Fibroblast of peridontal ligament (primary cell): ENCODE measurements at regions not wholly inside any gene's neighbourhood (a gene's known extent, or its start where the extent isn't known, plus 50 kb on each side); places are given as distances from the start of the nearest gene placed in this dataset.

ENCODE experiments used
- DNase-seq: peaks from one replicate; pipeline ENCODE4 v3.0.0-alpha.2; 2010; ENCODE audit errors: extremely low read depth

DNA sequence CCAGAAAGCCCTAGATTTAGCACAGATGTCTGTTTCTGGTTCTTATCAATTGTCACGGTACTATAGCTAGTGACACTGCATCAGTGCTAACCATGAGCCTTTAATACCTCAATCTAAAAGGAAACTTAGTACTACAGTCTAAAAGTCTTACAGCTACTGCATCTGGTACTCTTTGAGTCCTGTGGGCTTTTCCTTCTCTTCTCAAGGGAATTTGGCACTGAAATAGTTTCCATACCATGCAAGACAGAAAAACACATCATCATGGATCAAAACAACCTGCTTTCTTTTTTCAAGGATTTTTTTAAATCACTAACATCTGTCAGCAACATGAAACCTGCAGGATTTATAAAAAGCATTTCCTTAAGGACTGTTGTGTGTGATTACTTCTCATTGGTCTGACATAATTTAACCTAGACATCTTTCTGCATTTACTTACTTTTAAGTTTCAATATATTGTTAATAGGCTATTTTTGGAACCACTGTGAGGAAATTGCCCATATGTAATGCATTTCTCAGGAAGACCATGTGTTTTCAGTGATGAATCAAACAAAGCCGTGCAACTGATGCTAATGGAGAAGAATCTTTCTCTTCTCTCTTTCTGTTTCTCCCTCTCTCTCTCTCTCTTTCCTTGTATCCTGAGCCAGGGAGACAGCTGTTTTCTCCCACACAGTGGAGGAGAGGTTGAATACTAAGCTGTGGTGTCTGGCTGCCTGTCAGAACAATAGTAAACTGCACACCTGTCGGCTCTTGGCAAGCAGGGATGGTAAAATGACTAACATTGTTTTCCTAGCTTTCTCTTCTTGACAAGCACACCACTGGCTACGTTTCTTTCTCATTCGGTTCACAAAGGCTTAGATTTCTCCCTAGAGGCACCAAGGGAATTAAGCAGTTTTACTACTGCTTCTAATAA, 273.4 kb downstream of the CSNK1G3 start:
- DNase-seq, result peak; percentile 90

DNA sequence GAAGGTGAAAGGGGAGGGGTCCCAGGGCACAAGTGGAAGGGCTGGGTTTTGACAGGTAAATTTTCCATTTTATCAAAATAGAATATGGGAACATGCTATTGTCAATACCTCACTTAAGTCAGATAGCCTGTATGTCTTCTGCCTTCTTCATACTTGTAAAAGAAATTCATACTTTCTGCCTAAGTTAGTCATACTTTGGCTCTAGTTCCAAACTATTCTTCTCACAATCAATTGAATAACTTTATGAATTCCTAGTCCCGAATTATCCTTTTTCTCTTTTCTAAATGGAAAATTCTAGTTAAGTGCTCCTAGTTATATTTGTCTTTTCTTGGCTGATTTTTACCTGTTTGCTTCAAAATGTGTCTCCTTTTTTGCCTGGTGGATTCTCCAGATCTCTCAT, 271.4 kb downstream of the CSNK1G3 start:
- DNase-seq, result peak; percentile 49

DNA sequence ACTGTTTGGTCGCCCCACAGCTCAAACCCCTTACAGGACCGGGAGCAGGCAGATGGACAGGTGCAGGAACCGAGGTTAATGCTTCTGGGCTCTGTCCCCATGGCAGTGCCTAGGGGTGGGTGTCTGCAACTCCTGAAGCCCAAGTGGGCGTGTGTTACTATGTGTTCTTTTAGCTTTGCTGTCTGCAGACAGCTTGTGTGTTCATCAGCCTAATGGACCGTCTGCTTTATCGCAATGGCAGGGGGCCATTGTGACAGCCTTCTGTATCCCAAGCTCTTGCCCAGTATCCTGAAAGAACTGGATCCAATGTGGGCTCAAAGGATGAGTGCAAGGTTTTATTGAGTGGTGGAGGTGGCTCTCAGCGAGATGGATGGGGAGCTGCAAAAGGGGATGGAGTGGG, 266.7 kb downstream of the CSNK1G3 start:
- DNase-seq, result no peak

DNA sequence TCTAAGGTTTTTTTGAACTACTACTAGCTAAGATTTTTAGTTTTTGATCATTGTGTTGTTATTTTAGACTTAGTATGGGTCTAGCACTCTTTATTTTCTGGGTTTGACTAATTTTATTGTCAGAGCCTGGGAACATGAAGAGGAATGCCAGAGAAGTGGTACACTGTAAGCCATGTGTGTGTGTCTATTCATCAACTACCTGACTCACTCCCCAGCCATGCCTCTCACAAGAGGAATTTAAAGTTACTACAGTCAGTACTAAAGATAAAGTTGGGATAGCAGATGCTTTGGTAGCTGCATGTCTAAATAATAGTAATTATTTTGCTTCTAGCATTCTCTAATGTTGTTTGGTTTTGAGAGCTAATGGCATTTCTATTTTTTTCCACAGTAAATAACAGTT, 264.8 kb downstream of the CSNK1G3 start:
- peak; percentile 51 for DNase-seq

DNA sequence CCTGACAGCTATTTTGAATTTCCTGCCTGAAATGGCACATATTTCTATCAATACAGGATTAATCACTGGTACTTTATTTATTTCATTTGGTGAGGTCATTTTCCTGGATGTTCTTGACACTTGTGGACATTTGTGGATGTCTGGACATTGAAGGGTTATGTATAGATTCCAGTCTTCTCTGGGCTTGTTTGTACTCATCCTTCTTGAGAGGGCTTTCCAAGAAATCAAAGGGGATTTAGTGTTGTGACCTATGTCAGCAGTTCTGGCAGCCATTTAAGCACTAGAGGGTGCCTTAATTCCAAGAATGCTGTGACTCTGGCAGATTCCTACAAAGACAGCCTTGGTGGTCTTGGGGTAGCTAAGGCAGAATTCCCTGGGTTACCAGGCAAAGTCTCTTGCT, 259.7 kb downstream of the CSNK1G3 start:
- DNase-seq, result no peak

DNA sequence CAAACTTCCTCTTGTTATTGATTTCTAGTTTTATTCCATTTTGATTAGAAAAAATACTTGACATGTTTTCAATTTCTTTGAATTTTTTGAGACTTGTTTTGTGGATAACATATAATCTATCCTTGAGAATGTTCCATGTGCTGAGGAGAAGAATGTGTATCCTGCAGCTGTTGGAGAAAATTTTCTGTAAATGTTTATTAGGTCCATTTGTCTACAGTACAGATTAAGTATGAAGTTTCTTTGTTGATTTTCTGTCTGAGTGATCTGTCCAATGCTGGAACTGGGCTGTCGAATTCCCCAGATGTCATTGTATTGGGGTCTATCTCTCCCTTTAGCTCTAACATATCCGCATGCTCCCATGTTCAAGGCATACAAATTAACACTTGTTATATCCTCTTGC, 251.2 kb downstream of the CSNK1G3 start:
- no peak for DNase-seq

DNA sequence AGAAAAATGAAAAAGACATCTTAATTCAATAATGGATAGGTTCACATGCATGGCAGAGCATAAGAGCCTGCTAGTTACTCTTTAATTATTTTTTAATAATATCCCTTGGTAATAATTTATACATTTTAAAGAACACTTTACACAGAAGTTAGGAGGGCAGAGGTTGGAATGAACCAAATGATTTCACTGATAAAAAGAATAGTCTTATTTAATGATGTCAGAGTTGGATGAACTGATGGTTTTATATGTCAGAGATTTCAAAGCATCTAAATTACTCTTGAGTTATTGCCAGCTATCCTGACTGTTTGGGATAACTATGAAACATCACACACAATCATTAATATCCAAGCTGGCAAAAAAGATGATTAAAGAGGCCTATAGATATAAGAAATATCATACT, 244.8 kb downstream of the CSNK1G3 start:
- DNase-seq, result no peak

DNA sequence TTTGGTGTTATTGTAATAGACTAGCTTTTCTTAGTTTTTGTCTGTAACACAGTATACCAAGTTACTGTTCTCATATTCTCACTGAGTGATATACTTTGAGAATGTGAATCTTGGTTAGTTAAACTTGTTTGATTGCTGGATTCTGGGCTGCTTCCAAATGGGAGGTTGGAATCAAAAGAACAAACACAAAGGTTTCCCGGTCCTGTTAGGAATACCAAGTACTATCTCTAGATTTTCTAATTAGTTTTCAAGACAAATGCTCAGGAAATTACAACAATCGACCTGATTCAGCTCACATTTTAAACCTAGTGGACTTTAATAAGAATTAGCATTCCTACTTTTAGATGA, 244.3 kb downstream of the CSNK1G3 start:
- no peak for DNase-seq

DNA sequence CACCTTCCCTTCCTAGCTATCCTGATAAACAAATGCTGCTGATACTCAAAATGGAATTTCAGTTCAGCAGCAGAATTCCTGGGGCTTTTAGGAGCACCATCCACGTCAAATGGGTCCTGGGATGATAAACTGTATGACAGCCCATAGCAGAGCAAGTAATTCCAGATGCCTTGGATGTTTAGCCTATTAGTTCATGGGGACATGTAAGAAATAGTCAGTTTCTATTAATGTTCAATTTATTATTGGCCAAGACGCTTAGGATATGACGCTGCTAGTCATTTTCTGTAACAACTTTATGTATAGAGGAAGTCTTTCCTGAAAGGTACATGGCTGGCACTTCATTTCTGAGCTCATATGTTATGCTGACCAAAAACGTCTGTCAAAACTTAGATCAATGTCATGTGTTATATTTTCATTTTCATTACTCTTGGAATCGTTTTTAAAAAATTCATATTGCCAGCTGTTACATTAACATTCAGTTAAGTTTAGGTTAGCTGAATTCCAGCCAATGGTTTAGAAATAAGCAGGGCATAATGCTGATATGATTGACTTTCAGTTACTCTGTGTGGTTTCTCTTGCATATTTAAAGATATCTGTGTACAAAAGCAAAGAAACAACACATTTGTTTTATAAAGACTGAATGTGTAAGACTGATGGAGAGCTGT, 243.8 kb downstream of the CSNK1G3 start:
- peak; percentile 49 for DNase-seq

DNA sequence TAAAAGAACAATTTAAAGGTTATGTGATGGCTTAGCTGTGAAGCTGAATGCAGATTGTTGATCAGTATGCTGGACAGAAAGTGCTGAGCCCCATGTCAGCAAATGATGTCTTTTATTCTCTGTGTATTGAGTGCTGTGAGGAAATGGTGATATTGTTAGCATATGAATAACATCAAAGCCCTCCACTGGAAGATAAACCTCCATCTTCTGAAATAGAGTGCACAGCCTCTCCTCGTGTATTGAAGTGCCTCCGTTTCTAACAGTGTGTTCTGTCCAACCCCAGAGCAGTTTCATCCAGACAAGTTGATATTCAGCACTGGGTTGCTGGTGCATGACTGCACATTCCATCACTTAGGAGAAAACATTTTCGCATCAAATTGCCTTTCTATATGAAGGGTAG, 242.9 kb downstream of the CSNK1G3 start:
- peak; percentile 26 for DNase-seq

DNA sequence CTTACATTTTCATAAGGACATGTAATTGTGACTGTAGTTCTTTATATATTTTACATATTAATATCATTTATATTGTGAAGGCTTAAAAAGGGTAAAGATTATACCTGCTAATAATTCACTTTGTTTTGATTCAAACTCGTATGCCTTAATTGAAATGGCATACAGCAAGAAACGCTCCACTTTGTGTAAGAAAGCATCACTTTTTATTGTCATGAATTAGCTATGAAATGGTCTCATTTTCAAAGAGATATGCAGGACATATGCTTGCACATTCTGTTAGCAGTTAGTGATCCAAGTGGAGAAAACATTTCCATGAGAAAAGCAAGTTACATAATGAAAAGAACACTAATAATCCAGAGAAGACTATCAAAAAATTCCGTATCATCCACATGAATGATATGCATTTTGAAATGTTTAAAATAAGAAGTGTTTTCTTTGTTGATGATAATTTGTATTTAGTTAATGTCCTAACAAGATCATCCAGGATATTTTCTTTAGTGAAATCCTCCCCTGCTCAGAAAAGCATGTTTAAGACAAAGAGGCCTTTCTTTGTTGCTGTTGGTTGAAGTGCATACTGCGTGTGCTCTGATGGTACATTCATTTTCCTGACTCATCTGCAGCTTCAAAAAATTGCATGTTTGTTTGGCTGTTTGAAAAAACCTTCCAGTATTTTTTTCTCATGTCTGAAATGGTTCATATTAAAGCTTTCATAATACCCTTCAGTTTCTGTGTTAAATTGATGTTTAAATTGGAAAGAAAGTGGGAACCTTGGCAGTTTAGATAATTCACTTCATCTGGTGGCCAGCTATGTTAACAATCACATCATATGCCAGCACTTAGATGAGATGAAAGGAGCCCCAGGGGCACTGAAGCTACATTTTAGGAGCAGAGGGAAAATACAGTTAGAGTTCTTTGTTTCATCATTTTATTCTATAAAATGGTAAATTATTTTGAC, 242.2 kb downstream of the CSNK1G3 start:
- DNase-seq, result peak; percentile 86

DNA sequence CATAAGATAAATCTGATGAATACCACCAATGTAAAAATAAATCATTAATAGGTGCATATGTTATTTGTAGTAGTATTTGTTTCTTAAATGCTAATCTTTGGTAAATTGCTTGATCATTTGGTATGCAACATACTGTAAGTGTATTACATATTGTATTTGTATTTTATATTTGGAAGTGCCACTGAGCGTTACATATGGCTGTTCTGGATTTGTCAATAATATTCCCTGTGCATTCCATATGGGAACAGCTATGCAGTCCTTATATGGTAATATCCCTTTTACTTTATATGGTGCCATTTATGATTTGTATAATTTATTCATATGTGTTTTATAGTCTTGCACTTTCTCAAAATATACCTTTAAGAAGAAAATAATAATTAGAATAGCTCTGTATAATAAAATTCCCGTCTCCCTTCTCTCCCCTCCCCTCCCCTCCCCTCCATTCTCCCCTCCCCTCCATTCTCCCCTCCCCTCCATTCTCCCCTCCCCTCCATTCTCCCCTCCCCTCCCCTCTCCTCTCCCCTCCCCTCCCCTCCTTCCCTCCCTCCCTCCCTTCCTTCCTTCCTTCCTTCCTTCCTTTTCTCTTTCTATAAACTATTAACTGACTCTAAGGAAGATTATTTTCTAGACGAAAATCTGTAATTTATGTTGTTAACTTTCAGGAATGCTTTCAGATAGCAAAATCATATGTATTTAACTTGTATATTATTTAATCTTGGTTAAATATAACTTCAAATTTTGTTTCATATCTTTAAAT, 241.4 kb downstream of the CSNK1G3 start:
- DNase-seq, result no peak

DNA sequence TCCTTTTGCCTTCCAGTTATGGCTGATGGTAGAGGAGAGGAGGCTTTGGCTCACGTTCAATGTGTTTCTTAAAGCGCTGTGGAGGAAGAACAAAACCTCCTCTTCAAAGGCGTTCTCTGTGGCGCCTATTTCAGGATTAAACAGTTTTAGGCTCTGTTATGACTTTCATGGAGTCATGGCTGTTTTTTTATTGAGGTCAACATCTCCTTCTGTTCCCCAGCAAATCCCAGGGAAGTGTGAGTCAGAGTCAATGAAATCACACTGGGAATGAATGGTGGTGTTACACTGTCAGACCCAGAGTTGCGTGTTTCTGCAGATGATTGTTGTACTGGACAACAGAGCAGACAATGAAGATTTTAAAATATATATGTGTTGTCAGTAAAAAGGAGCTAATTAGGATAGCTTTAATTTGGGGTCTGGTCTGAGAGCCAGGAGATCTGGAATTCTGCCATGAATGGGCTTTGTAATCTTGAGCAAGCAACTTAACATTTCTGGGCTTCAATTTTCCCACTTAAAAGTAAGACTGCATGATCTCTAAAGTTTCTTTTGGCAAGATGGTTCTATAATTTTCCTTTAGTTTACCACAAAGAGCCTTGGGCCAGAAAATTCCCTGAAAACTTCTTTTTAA, 240.7 kb downstream of the CSNK1G3 start:
- peak; percentile 97 for DNase-seq

DNA sequence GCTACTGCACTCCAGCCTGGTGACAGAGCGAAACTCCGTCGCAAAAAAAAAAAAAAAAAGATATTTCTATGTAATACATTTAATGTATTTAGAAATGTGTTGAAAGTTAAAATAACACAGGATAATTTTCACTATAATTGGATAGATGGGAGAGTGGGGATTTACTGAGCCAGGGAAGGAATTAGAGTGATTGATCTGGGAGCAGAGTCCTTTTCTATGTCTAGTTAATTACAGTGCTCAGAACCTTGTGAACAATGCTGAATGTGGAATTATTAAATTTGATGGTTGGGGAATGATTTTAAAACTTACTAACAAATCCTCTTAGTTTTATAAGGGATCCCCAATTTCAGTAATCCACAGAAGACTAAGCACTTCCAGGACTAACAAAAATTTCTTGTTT, 239.7 kb downstream of the CSNK1G3 start:
- no peak for DNase-seq

DNA sequence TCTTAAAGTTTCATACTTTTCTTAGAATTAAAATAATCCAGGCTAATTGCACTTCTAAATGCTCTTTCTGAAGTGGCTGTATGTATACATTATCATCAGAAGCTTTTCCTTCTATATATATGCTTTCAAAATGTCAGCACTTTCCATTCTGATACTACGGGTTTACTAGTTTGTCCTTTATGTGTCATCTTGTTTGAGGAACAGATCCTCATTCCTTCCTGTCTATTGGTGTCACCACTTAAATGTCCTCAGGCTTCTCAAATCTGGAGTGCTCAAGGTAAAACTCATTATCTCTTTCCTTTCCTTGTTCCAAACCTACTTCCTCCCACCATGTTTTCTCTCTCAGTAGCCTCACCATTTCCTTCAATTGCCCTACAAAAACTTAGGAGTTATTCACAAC, 236.3 kb downstream of the CSNK1G3 start:
- no peak for DNase-seq

DNA sequence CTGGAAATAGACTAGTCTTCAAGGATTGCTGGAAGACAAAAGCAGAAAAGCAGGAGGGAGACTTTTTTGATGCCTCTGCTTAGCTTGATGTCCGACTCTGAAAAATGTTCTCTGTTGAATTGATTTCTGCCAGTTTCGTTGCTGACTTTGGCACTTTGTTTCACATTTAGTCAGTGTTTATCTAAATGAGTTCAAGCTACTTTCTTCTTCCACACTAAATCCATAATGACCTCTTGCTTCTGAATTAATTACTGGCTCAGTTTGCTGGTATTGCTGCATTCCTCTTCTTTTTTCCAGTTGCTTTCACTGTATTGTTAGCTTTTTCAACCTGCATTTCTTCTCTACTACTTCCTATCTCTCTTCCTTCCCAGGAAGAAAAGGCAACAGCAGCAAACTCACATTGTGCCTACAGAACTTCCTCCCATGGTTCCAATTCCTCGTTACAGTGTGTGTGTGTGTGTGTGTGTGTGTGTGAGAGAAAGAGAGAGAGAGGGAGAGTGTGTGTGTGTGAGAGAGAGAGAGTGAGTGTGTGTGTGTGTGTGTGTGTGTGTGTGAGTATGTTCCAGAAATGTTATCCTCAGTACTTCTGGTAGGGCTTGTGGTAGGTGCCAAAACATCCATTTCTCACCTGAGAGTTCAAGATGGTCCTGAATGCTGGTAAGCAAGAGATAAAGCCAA, 234.8 kb downstream of the CSNK1G3 start:
- DNase-seq, result peak; percentile 23

DNA sequence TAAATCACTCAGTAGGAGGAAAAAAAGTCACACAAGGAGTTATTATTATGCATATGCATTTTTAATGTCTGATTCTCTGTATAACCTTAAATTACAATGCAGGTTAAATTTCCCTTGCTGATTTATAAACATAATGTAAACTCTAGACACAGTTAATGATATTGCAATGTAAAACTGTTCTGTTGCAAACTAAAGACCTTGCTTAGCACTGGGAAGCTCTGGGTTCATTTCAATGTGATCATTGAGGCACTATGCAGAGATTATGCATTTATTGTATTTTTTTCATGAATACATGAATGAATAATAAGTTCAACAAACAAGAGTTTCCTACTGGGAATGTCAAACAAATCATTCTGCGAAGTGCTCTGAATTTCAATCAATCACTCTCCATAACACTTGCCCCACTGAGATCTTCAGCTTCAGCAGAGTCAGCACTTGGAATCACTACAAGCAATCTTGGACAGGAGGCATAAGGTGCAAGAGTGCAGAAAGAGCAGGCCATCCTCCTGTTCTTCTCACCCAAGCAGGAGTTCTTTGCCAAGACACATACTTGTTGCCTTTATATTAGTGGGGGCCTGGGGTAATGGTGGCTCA, 232.1 kb downstream of the CSNK1G3 start:
- DNase-seq, result no peak

DNA sequence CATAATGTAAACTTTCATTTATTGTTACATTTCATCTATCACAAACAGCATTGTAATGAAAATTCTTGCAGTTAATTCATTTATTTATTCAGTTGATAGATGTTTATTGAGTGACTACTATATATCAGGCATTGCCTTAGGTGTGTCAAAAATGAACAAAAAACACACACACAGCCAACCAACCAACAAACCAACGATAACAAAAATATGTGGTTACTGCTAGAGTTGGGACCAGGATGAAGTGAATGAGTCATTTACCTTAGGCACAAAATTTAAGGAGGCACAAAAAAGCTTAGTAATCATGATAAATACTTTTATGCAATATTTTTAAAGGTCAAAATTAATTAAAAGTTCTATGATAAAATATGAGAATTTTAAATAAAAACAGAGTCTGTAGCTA, 223.4 kb downstream of the CSNK1G3 start:
- no peak for DNase-seq

DNA sequence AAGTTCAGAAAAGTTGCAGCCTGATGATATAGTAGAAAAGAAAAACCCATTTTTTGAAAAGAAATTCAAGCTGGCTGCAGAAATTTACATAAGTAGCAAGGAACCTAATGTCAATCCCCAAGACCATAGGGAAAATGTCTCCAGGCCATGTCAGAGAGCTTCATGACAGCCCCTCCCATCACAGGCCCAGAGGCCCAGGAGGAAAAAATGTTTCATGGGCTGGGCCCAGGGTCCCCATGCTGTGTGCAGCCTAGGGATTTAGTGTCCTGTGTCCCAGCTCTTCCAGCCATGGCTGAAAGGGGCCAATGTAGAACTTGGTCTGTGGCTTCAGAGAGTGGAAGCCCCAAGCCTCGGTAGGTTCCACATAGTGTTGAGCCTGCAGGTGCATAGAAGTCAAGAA, 220.3 kb downstream of the CSNK1G3 start:
- DNase-seq, result no peak

DNA sequence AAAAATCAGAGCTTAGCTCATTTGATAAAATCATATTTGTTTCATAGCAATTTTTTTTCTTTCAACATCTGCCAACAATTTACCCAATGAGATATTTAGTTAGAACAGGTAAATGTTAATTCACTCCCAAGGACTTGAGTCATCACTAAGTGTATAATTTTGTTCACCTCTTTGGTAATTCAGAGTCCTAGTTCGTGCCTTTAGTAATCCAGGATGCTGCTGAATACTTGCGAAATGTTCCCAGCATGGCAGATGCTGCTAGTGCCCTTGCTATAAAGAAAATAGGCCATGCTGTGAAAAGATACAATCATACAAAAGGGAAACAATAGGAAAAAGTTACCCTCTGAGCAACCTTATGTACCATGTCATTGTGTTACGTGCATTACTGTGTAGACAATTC, 210.5 kb downstream of the CSNK1G3 start:
- DNase-seq, result no peak
